ENCODE measurements at regions not wholly inside any gene's neighbourhood (a gene's known extent, or its start where the extent isn't known, plus 50 kb on each side); places are given as distances from the start of the nearest gene placed in this dataset.
A peak's percentile ranks its signal among the peaks of the same experiment; 100 is the strongest.

DNA sequence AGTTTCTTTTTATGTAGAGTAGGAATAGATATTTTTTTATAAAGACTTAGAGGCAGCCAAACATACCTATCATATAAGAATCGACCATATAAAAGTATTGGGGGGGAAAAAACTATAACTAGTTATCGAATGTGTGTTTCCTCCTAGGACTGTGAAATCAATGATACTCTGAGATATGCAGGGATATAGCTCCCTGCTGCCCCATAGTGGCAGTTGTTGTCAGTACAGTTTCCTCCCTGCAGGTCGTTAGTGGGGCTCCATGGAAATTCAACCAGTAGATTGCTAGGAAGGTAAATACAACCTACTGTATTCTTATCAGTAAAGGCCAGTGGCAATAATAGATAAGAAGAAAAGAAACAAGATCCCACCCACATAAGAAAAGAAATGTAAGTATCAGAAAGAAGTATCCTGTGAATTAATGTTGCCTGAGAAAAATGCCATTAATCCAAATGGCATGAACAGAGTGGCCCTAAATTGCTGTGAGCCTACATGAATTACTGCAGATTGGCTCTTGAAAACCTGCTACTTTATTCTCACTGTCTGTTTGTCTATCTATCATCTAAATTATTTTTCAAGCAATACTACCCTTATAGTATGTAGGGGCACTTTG is 136.9 kb upstream of the FBN2 start:
- peak; percentile 43 for ATAC-seq (replicated peaks)
- H3K9me3 Mint-ChIP-seq, result no peaks in the 10 kb centered on the region
- no peaks in the 10 kb centered on the region for H3K36me3 Mint-ChIP-seq (ENCODE audit: low read depth)
- no peaks in the 10 kb centered on the region for H3K4me1 Mint-ChIP-seq
- no peak overlapping the region for H3K4me3 Mint-ChIP-seq
- peaks cover 8% of the 10 kb centered on the region for H3K27me3 Mint-ChIP-seq
- no peak overlapping the region for H3K27ac Mint-ChIP-seq

DNA sequence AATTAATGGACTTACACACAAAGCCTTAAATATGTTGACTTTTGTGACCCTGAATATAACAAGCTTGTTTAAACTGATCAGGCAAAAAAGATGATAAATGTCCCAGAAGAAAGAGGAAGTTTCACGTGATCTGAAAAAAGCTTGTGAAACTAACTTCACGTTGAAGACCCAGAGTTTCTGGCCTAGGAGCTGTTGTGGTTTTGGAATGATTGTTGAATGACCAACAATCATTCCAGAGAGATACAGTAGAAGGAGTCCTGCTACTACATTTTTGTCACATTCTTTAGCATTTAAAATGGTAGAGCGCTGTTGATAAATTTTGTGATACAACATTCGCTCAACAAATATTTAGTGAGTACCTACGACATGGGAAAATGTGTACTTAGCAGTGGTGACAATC is 143.1 kb upstream of the FBN2 start:
- ATAC-seq (replicated peaks), result no peak
- Mint-ChIP-seq H3K27ac (no peak overlapping the region), H3K4me3 (no peak overlapping the region), H3K36me3 (ENCODE audit: low read depth) (no peaks in the 10 kb centered on the region), H3K9me3 (no peaks in the 10 kb centered on the region), H3K4me1 (no peaks in the 10 kb centered on the region), H3K27me3 (peaks cover 7% of the 10 kb centered on the region)

DNA sequence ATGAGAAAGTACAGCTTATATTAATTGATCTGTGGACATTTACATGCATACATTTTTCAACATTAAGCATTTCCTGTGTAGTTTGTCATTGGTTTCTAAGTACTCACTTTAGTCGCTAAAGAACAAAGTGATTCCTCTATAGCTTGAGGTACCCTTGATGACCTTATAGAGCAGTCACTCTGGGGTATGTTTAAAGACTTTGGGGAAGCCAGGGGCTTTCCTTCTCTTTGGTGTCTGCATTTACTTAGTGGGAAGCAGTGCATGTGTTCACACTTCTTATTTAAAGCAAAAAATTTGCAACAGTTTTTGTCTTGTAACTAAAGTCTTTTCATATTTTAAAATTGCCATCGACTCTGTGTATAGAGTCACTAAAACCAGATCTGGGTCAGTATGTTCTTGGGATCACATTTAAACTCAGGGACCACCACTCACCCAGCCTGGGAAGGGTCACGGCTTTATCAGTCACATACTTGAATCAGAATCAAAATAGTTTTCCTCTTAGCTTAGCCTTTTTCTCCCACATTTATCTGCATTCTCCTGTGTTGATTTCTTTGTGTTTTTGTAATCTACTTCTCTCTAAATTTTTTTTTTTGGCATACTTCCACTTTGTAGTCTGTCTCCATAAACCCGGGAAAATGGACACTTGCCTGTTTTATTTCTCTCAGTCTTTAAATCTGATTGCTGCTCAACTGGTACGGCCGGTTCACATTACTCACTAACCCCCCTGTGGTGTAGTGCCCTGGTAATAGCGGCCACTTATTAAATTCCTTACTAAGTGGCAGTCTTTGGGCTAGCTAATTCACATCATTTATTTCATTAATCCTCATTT is 143.9 kb upstream of the FBN2 start:
- ATAC-seq (replicated peaks), result no peak
- Mint-ChIP-seq H3K4me1 (no peaks in the 10 kb centered on the region), H3K36me3 (ENCODE audit: low read depth) (no peaks in the 10 kb centered on the region), H3K27ac (no peak overlapping the region), H3K4me3 (no peak overlapping the region), H3K27me3 (peaks cover 7% of the 10 kb centered on the region), H3K9me3 (no peaks in the 10 kb centered on the region)

DNA sequence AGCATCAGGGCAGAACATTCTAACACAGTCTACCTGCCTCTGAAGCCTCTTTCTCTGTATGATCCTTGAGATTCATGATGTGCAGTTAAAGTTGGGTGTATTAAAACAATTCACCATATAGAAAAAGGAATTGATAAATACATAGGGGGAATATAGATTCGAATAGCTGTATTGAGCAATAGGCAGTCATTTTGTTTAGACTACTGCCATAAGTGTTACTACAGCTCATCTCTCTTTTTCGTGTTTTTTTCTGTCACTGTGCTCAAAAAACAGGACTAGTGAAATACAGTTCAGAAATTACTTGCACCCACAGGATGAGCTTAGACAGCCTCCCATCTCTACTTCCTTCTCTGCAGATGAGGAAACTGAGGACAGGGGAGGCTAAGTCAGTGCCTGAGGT is 144.6 kb upstream of the FBN2 start:
- Mint-ChIP-seq H3K27me3 (peaks cover 7% of the 10 kb centered on the region), H3K4me3 (no peak overlapping the region), H3K36me3 (ENCODE audit: low read depth) (no peaks in the 10 kb centered on the region), H3K27ac (no peak overlapping the region), H3K4me1 (no peaks in the 10 kb centered on the region), H3K9me3 (no peaks in the 10 kb centered on the region)
- no peak for ATAC-seq (replicated peaks)

DNA sequence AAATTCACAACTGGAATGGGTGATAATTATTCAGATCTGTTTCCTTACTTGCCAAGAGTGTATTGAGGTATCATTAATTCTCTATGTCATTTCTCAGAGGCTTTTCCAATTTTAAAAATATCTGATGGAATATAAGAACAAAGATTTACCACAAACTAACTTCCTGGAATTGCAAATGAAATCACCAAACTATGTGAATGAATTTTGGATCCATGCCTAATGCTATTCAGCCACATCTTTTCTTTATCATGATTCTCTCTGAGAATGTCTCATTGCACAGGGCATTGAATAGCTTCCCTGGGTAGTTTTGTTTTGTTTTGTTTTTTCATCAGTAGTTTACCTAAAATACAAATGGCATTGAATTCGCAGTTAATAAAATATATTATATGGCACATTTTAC is 146.9 kb upstream of the FBN2 start:
- peaks cover 4% of the 10 kb centered on the region for H3K27me3 Mint-ChIP-seq
- no peaks in the 10 kb centered on the region for H3K9me3 Mint-ChIP-seq
- H3K4me1 Mint-ChIP-seq, result no peaks in the 10 kb centered on the region
- no peak overlapping the region for H3K4me3 Mint-ChIP-seq
- no peak overlapping the region for H3K27ac Mint-ChIP-seq
- H3K36me3 Mint-ChIP-seq (ENCODE audit: low read depth), result no peaks in the 10 kb centered on the region
- ATAC-seq (replicated peaks), result no peak

DNA sequence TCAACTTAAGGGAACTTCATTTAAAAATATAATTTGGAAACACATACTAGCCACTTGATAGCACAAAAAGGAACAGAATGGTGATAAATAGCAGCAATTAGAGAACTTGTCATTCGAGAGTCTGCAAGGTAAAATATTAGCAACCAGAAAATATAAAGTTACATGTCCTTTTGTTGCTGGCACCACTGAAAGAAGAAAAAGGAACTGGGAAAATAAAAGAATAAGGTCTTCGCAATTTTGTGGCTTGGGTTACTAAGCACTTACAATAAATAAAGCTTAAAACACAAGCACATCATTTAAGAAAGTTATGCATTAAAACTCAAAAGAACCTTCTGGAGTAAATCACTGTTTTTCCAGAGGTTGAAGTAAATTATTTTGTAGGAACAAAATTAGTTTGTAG is 149.9 kb upstream of the FBN2 start:
- ATAC-seq (replicated peaks), result no peak
- H3K9me3 Mint-ChIP-seq, result no peaks in the 10 kb centered on the region
- H3K4me1 Mint-ChIP-seq, result no peaks in the 10 kb centered on the region
- peaks cover 5% of the 10 kb centered on the region for H3K27me3 Mint-ChIP-seq
- H3K4me3 Mint-ChIP-seq, result no peak overlapping the region
- H3K27ac Mint-ChIP-seq, result no peak overlapping the region
- H3K36me3 Mint-ChIP-seq (ENCODE audit: low read depth), result no peaks in the 10 kb centered on the region

DNA sequence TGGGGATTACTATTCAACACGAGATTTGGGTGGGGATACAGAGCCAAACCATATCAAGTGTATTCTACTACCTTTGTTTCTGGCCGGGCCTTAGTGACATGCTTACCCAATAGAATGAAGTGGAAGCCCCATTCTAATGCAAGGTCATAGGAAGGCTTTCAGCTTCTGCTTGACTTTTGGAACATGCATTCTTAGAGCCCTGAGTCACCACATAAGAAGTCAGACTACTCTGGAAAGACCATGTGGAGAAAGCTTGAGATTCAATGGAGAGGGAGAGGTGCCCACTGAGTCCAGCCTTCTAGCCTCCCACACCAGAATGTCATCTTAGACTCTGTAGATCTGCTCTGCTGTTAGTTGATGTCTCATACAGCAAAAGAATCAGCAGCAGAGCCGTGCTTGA is 155.7 kb upstream of the FBN2 start:
- Mint-ChIP-seq H3K9me3 (no peaks in the 10 kb centered on the region), H3K4me1 (no peaks in the 10 kb centered on the region), H3K36me3 (ENCODE audit: low read depth) (no peaks in the 10 kb centered on the region)

DNA sequence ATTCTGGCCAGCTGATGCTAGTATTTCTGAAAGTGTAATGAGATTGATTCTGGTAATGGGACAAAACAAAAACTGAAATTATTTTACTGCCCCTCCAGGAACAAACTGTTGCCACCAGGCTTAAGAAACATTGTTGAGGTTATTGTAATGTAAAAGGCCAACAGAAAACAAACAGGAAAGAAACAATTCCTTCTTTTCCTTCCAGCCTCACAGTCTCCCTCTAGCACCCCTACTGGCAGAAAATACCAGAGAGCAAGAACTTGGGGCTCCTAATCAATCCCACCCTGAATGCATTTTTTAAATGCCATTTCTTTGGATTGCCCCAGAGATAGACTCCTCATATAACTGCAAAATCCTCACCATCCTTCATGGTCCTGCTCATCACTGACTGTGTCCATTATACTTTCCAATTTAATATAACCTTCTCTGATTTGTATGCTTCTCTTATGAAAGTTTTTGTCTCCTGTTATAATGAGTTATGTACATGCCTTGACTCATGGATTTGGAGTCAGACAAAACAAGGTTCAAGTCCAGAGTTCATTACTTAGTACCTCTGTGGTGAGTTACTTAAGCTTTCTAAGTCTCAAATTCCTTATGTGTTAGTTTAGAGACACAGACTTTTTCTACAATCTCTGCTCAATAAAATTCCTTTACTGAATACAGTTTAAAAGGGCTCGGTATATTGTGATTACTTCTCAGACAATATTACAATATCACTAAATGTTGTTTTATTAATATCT is 157.9 kb upstream of the FBN2 start:
- Mint-ChIP-seq H3K4me3 (no peak overlapping the region), H3K27me3 (peaks cover 5% of the 10 kb centered on the region), H3K36me3 (ENCODE audit: low read depth) (no peaks in the 10 kb centered on the region), H3K4me1 (no peaks in the 10 kb centered on the region), H3K9me3 (no peaks in the 10 kb centered on the region), H3K27ac (no peak overlapping the region)
- no peak for ATAC-seq (replicated peaks)

More for the DNA sequence above, 155.7 kb upstream of the FBN2 start:
- no peak overlapping the region for H3K4me3 Mint-ChIP-seq
- ATAC-seq (replicated peaks), result no peak
- H3K27ac Mint-ChIP-seq, result no peak overlapping the region
- H3K27me3 Mint-ChIP-seq, result peaks cover 5% of the 10 kb centered on the region

DNA sequence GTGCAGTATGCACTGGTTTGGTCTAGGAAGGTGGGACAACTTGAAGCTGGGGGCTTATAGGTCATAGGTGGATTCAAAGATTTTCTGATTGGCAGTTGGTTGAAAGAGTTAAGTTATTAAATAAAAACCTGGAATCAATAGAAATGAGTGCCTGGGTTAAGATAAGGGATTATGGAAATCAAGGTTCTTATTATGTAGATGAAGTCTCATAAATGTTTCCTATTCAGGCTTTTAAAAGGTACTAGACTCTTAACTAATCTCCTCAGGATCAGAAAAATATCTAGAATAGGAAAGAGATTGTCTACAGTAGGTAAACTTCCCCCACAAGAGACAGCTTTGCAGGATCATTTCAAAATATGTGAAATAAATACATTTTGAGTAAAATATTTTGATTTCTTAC is 163.3 kb upstream of the FBN2 start:
- Mint-ChIP-seq H3K27ac (no peak overlapping the region), H3K36me3 (ENCODE audit: low read depth) (no peaks in the 10 kb centered on the region), H3K4me1 (no peaks in the 10 kb centered on the region), H3K4me3 (no peak overlapping the region), H3K27me3 (no peaks in the 10 kb centered on the region), H3K9me3 (peaks cover 3% of the 10 kb centered on the region)
- no peak for ATAC-seq (replicated peaks)

DNA sequence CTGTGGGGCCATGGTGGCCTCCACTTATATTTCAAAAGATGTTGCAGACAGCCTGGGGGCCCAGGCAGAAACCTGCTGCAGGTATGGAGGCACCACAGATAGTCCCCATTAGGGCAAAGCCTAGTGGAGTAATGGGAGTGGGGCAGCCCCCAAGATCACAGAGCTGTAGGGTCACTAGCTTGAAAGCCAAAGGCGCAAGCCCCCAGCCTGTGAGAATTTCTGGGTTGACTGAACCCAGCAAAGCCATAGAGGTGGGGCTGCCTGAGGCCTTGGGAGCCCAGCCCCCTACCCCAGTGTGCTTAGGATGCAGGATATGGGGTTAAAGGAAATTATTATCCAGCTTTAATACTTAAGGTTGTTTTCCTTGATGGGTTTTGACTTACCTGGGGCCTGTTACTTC is 165.3 kb upstream of the FBN2 start:
- Mint-ChIP-seq H3K9me3 (peaks cover 3% of the 10 kb centered on the region), H3K36me3 (ENCODE audit: low read depth) (no peaks in the 10 kb centered on the region), H3K27ac (no peak overlapping the region), H3K4me1 (no peaks in the 10 kb centered on the region), H3K4me3 (no peak overlapping the region), H3K27me3 (no peaks in the 10 kb centered on the region)
- no peak for ATAC-seq (replicated peaks)

DNA sequence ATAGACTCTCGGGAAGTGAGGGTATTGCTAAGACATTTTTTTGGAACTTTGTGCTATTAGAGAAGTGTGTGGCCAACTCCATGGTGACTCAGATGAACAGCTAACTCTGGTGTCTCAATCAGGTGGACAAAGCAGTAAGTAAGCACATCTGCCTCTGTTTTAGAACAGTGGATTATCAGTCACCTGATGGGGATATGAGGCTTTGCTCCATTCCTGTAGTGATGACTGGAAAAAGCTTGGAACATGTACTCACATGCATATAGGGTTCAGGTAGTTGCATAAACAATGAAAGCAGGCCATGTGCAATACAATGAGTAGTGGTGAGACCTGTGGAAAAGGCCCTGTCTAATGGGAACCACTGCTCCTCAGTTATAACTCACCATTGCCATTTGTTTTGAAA is 168.2 kb upstream of the FBN2 start:
- no peak for ATAC-seq (replicated peaks)
- H3K27ac Mint-ChIP-seq, result no peak overlapping the region
- no peaks in the 10 kb centered on the region for H3K27me3 Mint-ChIP-seq
- H3K4me1 Mint-ChIP-seq, result no peaks in the 10 kb centered on the region
- no peak overlapping the region for H3K4me3 Mint-ChIP-seq
- peaks cover 3% of the 10 kb centered on the region for H3K9me3 Mint-ChIP-seq
- no peaks in the 10 kb centered on the region for H3K36me3 Mint-ChIP-seq (ENCODE audit: low read depth)

DNA sequence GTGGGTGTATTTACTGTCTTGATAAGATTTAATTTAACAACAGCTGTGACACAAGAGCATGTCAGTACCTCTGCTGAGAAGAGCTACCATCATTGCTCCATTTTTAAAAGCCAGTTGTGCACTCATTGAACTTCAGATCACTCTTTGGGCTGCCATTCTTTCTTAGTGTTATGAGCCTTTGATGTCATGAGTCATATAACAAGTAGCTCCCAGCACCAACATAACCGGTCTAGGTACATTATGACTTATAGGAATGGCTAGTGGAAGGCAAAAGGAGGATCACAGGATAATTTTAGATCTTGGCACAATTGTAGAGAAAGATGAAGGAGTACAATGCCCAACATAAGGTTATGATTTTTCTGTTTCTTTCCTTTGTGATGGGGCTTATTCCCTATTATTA is 170.8 kb upstream of the FBN2 start:
- no peak overlapping the region for H3K27ac Mint-ChIP-seq
- peaks cover 3% of the 10 kb centered on the region for H3K9me3 Mint-ChIP-seq
- no peaks in the 10 kb centered on the region for H3K4me1 Mint-ChIP-seq
- H3K36me3 Mint-ChIP-seq (ENCODE audit: low read depth), result no peaks in the 10 kb centered on the region
- no peak overlapping the region for H3K4me3 Mint-ChIP-seq
- no peaks in the 10 kb centered on the region for H3K27me3 Mint-ChIP-seq
- no peak for ATAC-seq (replicated peaks)

DNA sequence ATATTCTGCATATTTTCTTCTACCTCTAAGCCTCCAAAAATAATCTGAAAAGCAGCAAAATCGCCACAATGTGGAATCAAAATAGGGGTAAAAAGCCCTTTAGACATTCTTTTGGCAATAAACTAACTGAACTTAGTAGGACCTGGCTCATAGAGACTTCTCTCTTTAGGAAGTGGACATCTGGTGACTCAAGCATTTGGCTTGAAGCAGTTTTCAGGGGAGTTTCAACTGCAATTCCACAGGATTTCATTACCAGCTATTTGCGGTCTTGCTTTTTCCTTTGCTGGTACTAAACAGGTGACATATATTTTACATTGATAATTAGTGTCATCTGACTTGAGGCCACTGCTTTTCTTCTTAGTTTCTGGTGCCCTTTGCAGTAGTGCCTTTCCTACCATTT is 173.2 kb upstream of the FBN2 start:
- no peak for ATAC-seq (replicated peaks)

DNA sequence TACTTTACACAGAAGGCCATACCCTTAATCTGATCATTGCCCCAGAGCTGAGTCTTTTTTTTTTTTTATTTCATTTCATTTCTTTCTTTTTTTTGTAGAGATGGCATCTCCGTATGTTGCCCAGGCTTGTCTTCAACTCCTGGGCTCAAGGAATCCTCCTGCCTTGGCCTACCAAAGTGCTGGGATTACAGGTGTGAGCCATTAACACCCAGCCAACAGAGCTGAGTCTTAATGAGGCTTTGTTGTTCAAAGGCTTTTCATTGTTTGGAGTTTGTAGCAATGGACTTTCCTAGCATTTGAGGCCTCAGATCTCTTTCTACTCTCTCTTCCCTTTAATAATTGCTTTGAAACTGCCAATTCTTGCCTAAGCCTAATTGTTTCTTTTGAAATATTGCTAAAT is 176.5 kb upstream of the FBN2 start:
- H3K9me3 Mint-ChIP-seq, result peaks cover 5% of the 10 kb centered on the region
- H3K27ac Mint-ChIP-seq, result no peak overlapping the region
- no peak for ATAC-seq (replicated peaks)
- H3K36me3 Mint-ChIP-seq (ENCODE audit: low read depth), result no peaks in the 10 kb centered on the region
- H3K27me3 Mint-ChIP-seq, result no peaks in the 10 kb centered on the region
- H3K4me3 Mint-ChIP-seq, result no peak overlapping the region
- H3K4me1 Mint-ChIP-seq, result no peaks in the 10 kb centered on the region

More for the DNA sequence above, 173.2 kb upstream of the FBN2 start:
- Mint-ChIP-seq H3K9me3 (peaks cover 5% of the 10 kb centered on the region), H3K27ac (no peak overlapping the region), H3K27me3 (no peaks in the 10 kb centered on the region), H3K36me3 (ENCODE audit: low read depth) (no peaks in the 10 kb centered on the region), H3K4me1 (no peaks in the 10 kb centered on the region), H3K4me3 (no peak overlapping the region)

DNA sequence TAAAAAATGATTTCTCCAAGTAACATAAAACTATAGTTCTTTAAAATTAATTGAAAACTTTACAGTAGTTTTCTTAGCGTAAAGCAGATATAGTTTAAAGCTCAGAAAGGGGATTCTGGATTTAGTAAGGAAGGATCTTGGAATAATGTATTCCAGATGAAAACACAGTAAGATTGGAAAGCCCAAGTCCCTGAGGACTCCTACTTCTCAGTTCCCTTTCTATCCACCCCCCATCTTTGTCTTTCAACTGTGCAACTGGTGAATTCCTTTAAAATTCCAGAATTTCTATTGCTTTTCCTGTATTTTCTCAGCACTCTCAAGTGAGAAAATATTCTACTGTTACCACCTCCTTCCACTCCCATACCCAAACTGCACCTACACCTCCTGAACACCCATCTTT is 184.5 kb upstream of the FBN2 start:
- Mint-ChIP-seq H3K9me3 (peaks cover 3% of the 10 kb centered on the region), H3K36me3 (ENCODE audit: low read depth) (no peaks in the 10 kb centered on the region), H3K4me1 (no peaks in the 10 kb centered on the region), H3K4me3 (no peak overlapping the region), H3K27me3 (peaks cover 4% of the 10 kb centered on the region), H3K27ac (no peak overlapping the region)
- no peak for ATAC-seq (replicated peaks)
